GM21528 (cell line): ENCODE measurements at regions not wholly inside any gene's neighbourhood (a gene's known extent, or its start where the extent isn't known, plus 50 kb on each side); places are given as distances from the start of the nearest gene placed in this dataset.
"Not testable (repeated sequence)": the region's sequence is repeated elsewhere in the genome, so short reads cannot be mapped to it uniquely, and the experiment has no call there.

Experiments
- ATAC-seq: cut with Tn5 transposase; IDR thresholded peaks from one replicate; pipeline ENCODE4 v1.9.1; 2021; ENCODE audit warnings: mild to moderate bottlenecking, moderate library complexity; ENCODE audit not compliant: unreplicated experiment, low FRiP score

DNA sequence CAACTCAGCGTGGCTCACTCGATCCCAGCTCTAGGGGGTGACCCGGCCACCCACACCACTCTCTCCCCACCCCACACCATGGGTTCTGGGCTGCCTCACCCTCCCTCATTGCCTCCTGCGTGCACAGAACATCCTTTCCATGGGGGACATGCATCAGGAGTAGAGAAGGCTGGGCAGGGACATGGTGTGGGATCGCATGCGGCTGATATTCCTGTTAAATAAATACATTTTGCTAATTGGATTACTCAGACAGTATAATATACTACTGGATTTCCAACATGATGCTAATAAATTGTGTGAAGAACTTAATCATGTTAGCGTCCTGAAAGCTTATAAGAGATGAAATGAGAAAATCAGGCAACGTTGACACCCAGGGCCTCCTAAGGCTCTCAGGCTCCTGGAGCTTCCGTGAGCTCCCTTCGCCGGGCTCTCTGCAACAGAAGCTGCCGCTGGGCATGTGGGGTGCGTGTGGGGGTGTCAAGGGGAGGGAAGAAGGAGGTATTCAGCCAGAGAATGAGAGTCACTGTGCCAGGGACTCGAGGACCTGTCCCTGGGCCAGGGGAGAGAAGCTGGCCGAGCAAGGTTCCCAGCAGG is 173.1 kb upstream of the TNRC6C start:
- ATAC-seq, result no peak

DNA sequence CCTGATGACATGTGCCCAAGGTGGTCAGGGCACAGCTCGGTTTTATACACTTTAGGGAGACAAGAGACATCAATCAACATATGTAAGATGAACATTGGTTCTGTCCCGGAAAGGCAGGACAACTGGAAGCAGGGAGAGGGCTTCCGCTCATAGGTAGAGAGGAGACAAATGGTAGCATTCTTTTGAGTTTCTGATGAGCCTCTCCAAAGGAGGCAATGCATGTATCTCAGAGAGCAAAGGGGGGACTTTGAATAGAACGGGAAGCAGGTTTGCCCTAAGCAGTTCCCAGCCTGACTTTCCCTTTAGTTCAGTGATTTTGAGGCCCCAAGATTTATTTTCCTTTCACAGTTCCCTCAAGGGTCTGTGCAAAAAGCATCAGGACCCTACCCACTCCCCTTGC is 172.4 kb upstream of the TNRC6C start:
- no peak for ATAC-seq

DNA sequence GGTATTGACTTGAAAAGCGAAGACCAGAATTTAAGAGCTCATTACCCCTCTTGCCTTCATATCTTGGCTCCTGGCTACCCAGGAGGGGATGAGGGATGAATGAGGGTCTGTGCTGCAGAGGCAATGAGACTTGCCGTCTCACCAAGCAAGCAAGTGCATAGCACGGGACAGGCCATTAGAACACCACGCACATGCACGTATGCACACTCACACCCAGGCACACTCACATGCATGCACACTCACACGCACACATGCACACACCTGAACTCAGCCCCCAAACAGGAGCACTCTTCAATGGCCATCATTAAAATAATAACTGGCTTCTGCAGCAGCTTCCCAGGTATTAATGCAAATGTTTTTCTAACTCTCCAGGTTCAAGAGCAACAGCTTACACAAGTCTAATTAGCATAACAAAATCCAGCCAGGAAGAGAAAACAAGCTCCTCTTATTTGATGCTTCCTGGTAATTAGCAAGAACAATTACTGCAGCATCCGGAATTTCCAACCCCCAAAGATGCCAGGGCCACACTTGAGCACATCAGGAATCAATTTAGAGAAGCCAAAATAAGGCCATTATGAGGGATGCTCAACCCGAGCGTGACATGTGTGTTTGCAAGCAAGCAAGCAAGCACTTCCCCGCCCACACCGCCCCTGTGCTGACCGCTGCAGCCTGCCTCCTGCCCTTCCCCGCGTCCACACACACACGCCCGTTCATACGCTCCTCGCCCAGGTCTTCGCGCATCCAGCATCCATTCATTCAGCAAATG is 171.6 kb upstream of the TNRC6C start:
- no peak for ATAC-seq

DNA sequence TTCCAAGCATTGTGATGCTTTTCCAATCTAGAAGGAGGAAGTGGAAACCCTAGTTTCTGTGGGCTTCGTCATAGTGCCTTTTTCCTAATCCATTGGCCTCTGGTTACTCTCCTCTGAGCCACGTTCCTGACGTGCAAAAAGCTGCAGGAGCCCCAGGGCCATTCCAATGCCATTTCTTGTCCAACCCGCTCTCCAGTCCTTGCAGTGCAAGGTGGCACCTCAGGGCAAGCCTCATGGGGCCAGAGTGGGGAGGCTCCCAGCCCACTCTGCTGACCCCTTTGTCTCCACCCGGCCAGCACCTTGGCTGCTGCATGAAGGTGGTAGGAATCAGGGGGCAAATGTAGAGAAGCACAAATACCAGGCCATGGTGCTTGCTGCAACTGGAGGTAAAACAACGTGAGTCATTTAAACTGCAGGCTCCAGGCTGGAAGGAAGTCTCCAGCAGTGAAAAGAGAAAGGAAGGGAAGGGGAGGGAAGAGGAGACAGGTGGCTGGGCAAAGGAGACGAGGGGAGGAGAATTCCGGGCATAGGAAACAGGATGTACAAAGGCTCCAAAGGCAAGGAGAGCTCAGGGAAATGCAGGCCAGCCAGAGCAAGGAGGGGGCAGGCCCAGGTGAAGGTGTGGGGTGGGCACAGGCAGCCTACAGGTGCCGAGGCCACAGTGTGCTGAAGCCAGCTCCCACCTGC is 168.2 kb upstream of the TNRC6C start:
- ATAC-seq, result no peak

DNA sequence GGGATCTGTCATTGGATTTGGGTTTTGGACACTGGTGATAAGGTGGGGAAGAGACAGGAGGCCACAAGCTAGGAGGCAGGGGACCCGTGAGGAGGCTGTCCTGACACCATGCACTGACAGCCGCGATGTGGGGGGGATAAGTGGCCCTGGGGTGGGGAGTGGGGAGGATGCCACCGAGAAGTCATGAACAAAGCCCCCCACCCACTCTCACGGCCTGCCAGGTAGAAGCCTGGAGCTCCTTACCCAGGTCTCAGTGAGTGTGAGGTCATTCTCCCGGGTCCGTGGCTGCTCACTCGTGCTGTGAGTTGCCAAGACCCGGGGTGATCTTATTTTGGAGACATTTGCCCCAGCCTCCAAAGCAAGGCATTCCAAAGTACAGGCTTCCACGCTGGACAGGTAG is 165.9 kb upstream of the TNRC6C start:
- no peak for ATAC-seq

DNA sequence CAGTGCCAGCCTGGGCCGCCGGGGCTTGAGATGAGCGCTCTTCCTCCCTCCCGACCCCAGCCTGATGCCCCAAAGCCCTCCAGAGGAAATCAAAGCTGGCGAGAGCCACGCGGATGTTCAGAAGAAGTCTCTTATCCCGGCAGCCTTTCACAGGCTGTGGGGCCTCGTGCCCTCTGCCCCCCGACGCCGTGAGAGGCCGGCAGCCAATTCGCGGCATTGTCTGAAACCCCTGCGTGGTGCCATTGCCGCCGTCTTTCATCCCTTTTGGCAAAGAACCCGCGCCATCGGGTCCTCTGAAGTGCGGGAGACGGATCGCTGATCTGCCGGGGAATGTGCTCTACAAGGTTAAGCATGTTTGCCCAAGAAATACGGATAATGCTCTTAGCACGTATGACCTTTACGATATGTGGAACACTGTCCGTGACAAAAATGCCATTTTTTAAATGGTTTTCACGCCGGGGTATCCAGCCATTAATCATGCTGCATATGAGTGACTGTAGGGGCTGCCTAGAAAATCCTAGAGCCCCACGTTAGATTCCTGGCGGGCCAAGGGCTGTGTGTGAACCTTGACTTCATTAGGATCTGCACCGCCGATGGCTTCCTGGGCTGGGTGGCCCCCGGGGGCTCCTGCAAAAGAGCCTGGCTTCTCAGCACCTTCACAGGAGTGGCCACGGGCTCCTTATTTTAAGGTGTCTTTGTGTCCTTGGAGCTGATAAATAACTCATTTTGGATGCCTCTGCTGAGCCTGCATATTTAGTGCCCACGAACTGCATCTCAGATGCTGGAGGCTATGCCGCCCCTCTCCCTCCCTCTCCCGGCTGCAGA is 165.1 kb upstream of the TNRC6C start:
- ATAC-seq, result no peak

DNA sequence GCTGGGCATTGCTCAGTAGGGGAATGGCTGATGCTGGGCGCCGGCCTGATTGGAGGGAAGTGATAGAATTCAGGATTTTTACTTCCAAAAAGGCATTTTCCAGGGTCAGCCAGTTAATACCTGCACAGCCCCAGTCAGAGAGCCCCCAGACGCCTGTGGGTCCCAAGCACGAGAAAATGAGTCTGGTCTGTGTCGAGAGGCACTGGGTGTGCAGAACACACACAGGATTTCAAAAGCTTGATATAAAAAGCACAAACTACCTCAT is 164.6 kb upstream of the TNRC6C start:
- no peak for ATAC-seq

DNA sequence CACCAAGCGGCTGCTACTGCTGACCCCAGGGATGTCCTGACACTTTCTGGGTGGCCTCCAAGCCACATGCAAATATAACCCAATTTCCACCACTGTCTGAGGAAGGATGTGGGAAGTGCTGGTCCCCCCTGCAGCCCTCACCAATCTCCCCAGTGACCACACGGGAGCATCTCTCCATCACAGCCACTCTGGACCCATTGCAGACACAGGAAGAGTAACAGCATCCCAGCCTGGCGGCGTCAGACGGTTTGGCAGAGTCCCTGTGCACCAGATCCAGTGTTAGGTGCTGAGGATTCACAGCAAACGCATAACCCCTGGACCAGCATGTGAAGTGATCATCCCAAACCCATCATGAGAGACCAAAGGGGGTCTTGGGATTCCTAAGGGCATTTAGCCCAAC is 163.7 kb upstream of the TNRC6C start:
- no peak for ATAC-seq

DNA sequence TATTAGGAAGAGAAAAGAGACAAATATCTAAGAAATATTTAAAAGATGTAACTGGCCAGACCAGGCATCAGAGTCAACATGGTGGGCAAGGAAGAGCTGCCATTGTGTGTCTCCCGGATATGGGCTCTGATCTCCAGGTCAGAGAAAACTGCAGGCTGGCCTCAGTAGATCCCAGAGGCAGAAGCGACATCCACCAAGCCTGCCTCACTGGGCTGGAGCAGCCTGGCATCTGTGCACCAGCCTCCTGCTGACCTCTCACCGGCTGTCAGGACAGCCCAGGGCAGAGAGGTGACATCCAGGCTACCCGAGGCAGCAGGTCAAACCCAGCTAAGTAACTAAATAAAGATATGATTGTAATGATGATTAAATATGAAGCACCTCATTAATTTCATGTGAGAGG is 162.8 kb upstream of the TNRC6C start:
- no peak for ATAC-seq

DNA sequence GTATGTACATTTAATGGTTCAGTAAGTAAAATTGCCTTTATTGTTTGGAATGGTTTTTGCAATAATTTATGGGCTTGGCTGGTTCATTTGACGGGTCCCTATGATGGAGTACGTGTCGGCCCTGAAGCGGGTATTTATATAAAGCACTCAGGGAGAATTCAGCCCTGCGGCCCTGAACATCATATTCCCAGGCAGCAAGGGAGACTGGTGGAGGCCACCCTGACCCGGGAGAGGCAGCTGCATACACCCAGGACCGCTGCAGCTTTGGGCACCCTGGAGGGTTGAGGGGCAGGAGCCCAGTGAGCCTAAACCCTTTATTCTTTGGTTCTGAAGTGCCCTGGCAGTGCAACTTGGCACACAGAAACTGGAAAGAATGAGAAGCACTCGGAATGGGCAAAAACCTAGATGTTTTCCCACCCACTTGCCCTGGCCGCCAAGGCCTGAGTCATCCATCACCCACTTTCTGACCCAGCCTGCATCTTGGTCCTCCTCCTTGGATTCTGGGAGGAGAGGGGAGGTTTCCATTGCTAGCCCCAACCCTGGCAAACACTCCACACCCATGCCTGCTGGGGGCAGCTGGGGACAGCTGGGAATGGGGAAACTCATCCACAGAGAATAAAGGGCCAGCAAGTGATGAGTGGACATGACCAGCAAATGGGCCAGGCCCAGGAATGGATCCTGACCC is 162.2 kb upstream of the TNRC6C start:
- ATAC-seq, result no peak

DNA sequence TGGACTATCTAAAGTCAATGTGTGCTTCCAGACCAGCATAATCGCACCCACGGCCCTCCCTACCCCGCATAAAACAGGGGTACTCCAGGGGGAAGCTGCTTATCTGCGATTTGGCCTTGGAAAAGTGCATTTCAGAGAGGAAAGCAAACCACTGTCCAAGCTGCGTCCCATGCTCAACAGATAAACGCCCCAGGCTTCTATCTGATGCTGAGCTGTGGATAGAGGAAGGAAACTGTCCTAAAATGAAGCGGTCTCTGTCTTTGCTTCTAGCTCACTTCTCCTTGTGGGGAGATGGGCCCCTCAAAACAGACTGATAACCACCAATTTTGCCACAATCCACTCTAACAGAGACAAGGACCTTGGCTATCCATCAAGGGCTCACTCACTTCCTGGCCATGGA is 160.5 kb upstream of the TNRC6C start:
- ATAC-seq, result no peak

DNA sequence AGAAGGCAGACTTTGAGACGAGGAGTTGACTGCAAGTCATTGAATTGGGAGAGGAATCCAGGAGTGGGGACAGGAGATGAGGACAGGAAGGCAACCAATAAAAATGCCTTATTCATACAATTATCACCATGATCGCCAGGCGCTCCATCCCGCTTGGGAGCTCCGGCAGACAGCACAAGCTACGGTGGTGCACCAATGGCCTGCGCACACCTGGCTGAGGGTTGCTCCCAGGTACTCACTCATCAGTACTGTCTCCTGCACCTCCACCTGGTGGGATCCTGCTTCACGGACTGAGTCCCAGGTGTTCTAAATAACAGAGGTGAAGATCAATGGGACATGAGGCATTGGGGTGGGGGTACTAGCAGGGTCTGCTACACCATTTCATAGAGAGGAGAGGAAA is 160.0 kb upstream of the TNRC6C start:
- no peak for ATAC-seq

DNA sequence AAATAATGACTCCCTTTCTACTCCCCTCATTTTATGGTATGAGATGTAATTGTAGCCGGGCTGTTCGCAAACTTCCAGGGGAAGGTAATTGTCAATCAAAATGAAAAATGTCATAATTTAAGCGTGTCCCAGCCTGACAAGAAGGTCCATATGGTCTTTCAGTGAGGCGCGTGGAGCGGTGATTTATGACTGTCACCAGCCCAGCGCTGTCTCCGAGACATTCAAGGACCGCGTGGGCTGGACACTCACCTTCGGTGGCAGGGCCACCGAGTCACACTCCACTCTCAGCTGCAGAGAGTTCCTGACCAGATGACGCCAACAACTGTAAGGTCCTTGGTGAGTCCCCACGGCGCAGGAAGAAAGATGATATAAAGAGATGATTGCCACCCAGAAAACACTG is 157.7 kb upstream of the TNRC6C start:
- no peak for ATAC-seq

DNA sequence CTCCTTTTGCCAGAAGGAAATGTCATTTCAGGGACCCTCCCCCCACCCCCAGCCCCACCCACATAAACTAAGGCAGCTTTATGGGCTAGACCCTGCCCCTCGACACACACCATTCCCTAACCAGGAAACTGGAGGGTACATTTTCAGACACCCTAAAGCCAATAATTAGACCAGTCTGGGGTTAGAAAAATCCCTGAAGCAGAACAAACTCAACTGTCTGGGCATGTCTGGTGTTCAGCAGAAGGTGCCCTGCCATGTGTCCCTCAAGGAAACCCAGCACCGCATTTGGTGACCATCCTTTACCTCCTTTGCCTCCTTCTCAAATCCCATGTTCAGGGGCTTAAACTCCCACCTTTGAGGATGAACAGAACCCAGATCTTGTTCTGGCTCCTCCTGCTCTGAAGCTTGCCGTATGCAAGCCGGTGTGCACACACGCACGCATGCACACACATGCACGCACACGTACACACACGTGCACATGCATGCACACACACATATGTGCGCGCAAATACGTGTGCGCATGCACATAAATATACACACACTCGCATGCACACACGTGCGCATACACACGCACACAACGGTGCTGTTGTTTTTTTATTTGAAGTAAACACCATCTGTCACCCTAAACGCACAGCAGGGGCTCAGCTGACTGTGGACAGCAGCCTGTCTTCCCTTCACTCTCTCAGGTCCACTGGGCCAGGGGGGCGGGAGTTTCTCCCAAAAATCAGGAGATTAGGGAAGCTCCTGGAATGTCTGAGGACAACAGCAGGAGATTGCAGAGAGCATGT is 156.8 kb upstream of the TNRC6C start:
- ATAC-seq, result no peak

DNA sequence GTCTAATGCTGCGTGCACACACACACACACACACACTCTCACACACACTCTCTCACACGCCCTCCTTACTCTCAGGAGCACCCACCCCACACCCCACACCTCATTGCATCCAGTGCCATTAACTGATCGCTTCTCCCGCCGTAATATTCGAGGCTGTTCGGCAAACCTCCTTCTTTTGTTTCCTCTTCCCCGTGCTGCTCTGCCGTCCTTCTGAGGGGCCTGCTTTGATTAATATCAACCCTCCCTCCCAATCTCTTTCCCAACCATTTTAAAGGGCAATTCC is 156.2 kb upstream of the TNRC6C start:
- no peak for ATAC-seq

DNA sequence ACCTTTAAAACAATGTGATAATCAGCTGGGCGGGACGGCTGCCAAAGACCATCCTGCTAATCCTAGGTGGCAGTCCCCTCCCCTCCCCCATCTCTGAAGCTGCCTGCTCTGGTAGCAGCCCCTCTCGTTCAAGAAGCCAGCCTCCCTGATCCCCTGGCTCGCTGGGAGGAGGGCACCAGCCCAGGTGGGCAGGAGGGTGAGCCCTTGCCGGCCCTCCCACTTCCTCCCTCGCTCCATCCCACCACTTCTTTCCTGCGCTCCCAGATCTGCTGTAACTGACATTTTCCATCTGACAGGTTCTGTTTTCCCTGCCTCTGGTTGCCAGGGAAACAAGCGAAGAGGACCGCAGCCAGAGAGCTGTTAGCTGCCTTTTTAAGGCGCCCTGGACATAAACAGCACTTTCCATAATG is 155.7 kb upstream of the TNRC6C start:
- ATAC-seq, result no peak

DNA sequence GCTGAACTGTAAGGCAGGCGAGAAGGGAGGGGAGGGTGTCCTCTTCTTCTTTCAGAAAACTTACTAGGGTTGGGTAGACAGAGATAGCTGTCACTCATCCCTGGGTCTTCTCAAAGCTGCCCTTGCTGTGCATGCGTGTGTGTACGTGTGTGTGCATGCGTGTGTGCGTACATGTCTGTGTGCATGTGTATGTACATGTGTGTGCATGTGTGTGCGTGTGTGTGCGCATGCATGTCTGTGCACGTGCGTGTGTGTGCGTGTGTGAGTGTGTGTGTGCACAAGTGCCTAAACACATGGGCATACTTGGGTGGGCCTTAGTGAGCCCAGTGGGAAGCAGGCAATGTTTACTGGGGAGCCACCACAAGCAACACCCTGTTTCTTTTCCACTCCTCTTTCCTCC is 154.8 kb upstream of the TNRC6C start:
- ATAC-seq, result no peak

DNA sequence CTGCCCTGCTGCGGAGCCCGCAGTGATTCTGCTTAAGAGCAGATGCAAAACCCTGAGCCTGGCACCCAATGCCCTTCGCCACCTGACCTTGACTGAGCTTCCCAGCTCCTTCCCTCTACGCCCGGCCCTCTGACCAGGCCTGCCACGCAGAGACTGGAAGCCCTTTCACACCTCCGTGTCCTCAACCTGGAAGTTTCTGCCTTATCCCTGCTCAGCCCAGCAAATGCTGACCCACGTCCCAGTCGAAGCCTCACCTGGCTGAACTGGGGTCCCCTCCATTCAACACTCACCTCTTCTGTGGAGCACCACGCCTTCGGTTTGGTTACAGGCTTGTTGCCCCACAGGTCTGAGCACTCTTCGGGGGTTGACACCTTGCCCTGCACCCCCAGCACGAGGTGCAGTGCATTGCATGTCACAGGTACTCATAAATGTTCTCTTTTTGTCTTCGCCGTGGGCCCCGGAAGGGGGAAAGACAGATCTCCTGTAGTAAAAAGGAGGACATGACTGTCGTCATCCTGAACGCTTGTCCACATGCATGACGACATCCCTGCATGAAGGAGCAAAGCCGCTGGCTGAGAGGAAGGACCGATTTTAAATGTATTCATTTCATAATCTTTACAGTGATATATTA is 153.6 kb upstream of the TNRC6C start:
- no peak for ATAC-seq

DNA sequence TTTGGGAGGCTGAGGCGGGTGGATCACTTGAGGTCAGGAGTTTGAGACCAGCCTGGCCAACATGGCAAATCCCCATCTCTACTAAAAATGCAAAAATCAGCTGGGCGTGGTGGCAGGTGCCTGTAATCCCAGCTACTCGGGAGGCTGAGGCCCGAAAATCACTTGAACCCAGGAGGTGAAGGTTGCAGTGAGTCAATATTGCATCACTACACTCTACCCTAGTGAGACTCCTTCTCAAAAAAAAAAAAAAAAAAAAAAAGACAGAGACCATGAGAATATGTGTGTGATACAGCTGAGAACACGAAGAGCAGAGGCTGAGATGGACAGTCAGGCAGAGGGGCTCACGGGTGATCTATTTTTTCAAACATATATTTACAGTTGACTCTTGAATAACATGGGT is 152.5 kb upstream of the TNRC6C start:
- ATAC-seq, result not testable (repeated sequence)
